ENCODE measurements at regions not wholly inside any gene's neighbourhood (a gene's known extent, or its start where the extent isn't known, plus 50 kb on each side); places are given as distances from the start of the nearest gene placed in this dataset.

DNA sequence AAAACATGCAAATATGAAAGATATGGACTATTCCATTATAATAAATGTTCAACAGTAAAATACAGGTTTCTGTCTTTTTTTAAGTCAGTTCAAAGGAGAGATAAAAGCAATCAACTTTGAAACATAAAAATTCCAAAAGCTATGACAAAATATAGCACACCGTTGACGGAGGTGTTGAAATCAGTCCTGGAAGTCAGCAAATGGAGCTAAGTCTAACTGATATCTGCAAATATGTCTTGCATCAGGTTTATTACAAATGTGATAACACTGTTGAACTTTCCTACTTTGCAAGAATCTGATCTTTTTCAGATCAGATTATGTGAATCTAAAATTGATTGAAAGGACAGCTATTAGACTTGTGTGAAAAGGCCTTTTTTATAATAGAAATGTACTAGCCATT lies 300.7 kb downstream of the SHOX2 start:
- H3K4me2 ChIP-seq (ENCODE audit: low read length), result no peak overlapping the region
- H3F3A ChIP-seq (ENCODE audit: control insufficient read depth, insufficient read depth), result no peaks in the 10 kb centered on the region

DNA sequence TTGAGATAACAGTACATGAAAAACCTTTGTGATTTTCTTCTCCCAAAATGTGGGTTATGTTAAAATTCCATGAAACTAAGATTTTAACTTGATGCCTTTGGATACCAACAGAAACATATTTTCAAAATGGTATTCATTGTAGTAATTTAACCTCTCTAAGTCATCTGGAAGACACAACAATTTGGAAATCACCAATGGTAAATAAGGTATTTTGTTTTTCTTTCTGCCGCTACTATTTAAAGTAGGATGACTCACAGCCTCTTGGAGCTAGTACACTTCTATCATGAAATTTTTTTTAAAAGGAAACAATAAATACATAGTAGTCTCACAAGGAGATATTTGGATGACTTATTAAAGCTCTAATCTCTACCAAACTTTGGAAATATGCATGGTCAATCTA lies 291.6 kb upstream of the VEPH1 start:
- TF ChIP-seq EZH2phosphoT487 (IDR thresholded peaks at IDR 0.05; ENCODE audit: borderline replicate concordance, low read length), result no peak
- TF ChIP-seq, protein P1, sequence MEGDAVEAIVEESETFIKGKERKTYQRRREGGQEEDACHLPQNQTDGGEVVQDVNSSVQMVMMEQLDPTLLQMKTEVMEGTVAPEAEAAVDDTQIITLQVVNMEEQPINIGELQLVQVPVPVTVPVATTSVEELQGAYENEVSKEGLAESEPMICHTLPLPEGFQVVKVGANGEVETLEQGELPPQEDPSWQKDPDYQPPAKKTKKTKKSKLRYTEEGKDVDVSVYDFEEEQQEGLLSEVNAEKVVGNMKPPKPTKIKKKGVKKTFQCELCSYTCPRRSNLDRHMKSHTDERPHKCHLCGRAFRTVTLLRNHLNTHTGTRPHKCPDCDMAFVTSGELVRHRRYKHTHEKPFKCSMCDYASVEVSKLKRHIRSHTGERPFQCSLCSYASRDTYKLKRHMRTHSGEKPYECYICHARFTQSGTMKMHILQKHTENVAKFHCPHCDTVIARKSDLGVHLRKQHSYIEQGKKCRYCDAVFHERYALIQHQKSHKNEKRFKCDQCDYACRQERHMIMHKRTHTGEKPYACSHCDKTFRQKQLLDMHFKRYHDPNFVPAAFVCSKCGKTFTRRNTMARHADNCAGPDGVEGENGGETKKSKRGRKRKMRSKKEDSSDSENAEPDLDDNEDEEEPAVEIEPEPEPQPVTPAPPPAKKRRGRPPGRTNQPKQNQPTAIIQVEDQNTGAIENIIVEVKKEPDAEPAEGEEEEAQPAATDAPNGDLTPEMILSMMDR (IDR thresholded peaks at IDR 0.05; ENCODE audit: low read depth, low read length, poor library complexity, severe bottlenecking), result no peak
- Histone ChIP-seq H3K27ac (ENCODE audit: low read depth, low read length) (no peak overlapping the region), H3F3A (ENCODE audit: control insufficient read depth, insufficient read depth) (no peaks in the 10 kb centered on the region), H3K4me2 (ENCODE audit: low read length) (no peak overlapping the region), H3K79me2 (ENCODE audit: control insufficient read depth, low read length) (no peaks in the 10 kb centered on the region), H3K27me3 (ENCODE audit: control insufficient read depth, low read length) (no peaks in the 10 kb centered on the region), H3K36me3 (ENCODE audit: control insufficient read depth, low read length) (no peaks in the 10 kb centered on the region), H3K9me2 (replicated peaks; ENCODE audit: control insufficient read depth, low read length) (no peaks in the 10 kb centered on the region), H3K9me3 (ENCODE audit: control insufficient read depth, insufficient read depth, low read length) (no peaks in the 10 kb centered on the region), H3K4me1 (ENCODE audit: control insufficient read depth, low read length) (no peaks in the 10 kb centered on the region), H3K4me3 (ENCODE audit: low read length) (no peak overlapping the region), H4K20me1 (ENCODE audit: control insufficient read depth, insufficient read depth, low read depth, low read length) (no peaks in the 10 kb centered on the region)

More for the DNA sequence above, 300.7 kb downstream of the SHOX2 start:
- Histone ChIP-seq H3K27ac (ENCODE audit: low read depth, low read length) (no peak overlapping the region), H3K4me3 (ENCODE audit: low read length) (no peak overlapping the region), H4K20me1 (ENCODE audit: control insufficient read depth, insufficient read depth, low read depth, low read length) (no peaks in the 10 kb centered on the region), H3K27me3 (ENCODE audit: control insufficient read depth, low read length) (no peaks in the 10 kb centered on the region), H3K36me3 (ENCODE audit: control insufficient read depth, low read length) (no peaks in the 10 kb centered on the region), H3K9me2 (replicated peaks; ENCODE audit: control insufficient read depth, low read length) (no peaks in the 10 kb centered on the region), H3K9me3 (ENCODE audit: control insufficient read depth, insufficient read depth, low read length) (no peaks in the 10 kb centered on the region), H3K79me2 (ENCODE audit: control insufficient read depth, low read length) (no peaks in the 10 kb centered on the region), H3K4me1 (ENCODE audit: control insufficient read depth, low read length) (no peaks in the 10 kb centered on the region)
- TF ChIP-seq, protein P1 (IDR thresholded peaks at IDR 0.05; ENCODE audit: low read depth, low read length, poor library complexity, severe bottlenecking), result no peak
- no peak for TF ChIP-seq EZH2phosphoT487 (IDR thresholded peaks at IDR 0.05; ENCODE audit: borderline replicate concordance, low read length)

DNA sequence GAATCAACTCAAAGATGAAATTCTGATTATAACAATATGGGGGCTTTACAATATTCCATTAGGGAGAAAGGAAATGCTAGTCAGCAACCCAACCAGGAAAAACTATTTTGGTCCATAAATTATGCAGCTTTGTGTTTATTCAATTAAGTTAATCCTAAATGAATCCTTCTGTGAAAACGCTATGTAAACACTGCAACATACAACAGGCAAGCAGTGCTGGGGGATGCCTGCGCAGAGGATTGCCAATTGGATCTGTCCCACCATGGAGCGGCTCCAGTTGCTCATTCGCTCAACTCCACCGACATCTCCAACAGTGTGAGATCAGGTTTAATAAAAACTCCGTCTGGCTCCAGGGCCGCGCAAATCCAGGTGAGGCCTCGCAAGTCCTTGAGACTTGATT lies 290.5 kb upstream of the VEPH1 start:
- H3K4me1 ChIP-seq (ENCODE audit: control insufficient read depth, low read length), result no peaks in the 10 kb centered on the region
- H3K27ac ChIP-seq (ENCODE audit: low read depth, low read length), result no peak overlapping the region
- no peaks in the 10 kb centered on the region for H3K9me2 ChIP-seq (replicated peaks; ENCODE audit: control insufficient read depth, low read length)
- H3K4me2 ChIP-seq (ENCODE audit: low read length), result no peak overlapping the region
- no peaks in the 10 kb centered on the region for H3F3A ChIP-seq (ENCODE audit: control insufficient read depth, insufficient read depth)
- H3K27me3 ChIP-seq (ENCODE audit: control insufficient read depth, low read length), result no peaks in the 10 kb centered on the region
- no peaks in the 10 kb centered on the region for H4K20me1 ChIP-seq (ENCODE audit: control insufficient read depth, insufficient read depth, low read depth, low read length)
- no peaks in the 10 kb centered on the region for H3K9me3 ChIP-seq (ENCODE audit: control insufficient read depth, insufficient read depth, low read length)
- H3K4me3 ChIP-seq (ENCODE audit: low read length), result no peak overlapping the region
- TF ChIP-seq, protein P1 (IDR thresholded peaks at IDR 0.05; ENCODE audit: low read depth, low read length, poor library complexity, severe bottlenecking), result no peak
- TF ChIP-seq EZH2phosphoT487 (IDR thresholded peaks at IDR 0.05; ENCODE audit: borderline replicate concordance, low read length), result no peak
- no peaks in the 10 kb centered on the region for H3K36me3 ChIP-seq (ENCODE audit: control insufficient read depth, low read length)
- no peaks in the 10 kb centered on the region for H3K79me2 ChIP-seq (ENCODE audit: control insufficient read depth, low read length)

DNA sequence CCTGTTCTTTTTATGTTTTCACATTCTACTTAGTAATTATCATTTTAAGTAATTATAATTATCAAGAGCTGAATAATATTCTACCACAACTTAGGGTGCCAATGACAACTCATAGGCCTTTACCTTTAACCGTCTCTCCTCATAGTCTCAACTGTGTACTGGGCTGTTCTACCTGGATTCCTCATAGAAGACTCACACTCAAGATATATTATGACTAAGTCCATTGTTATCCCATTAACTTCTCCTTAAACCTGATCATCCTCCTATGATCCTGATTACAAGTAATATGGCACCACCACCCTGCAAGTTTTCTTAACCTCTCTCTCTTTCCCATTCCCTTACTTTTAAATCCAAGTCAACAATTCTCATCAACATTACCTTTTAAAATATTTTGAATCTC lies 285.9 kb upstream of the VEPH1 start:
- Histone ChIP-seq H3K9me2 (replicated peaks; ENCODE audit: control insufficient read depth, low read length) (no peaks in the 10 kb centered on the region), H3K27ac (ENCODE audit: low read depth, low read length) (no peak overlapping the region), H3K4me3 (ENCODE audit: low read length) (no peak overlapping the region), H3K27me3 (ENCODE audit: control insufficient read depth, low read length) (no peaks in the 10 kb centered on the region), H3K79me2 (ENCODE audit: control insufficient read depth, low read length) (no peaks in the 10 kb centered on the region), H4K20me1 (ENCODE audit: control insufficient read depth, insufficient read depth, low read depth, low read length) (no peaks in the 10 kb centered on the region), H3K36me3 (ENCODE audit: control insufficient read depth, low read length) (no peaks in the 10 kb centered on the region), H3K4me1 (ENCODE audit: control insufficient read depth, low read length) (no peaks in the 10 kb centered on the region), H3K4me2 (ENCODE audit: low read length) (no peak overlapping the region), H3K9me3 (ENCODE audit: control insufficient read depth, insufficient read depth, low read length) (no peaks in the 10 kb centered on the region), H3F3A (ENCODE audit: control insufficient read depth, insufficient read depth) (no peaks in the 10 kb centered on the region)
- no peak for TF ChIP-seq EZH2phosphoT487 (IDR thresholded peaks at IDR 0.05; ENCODE audit: borderline replicate concordance, low read length)
- TF ChIP-seq, protein P1 (IDR thresholded peaks at IDR 0.05; ENCODE audit: low read depth, low read length, poor library complexity, severe bottlenecking), result no peak
